RWPE2 (cell line): ENCODE measurements at regions not wholly inside any gene's neighbourhood (a gene's known extent, or its start where the extent isn't known, plus 50 kb on each side); places are given as distances from the start of the nearest gene placed in this dataset.
A peak's percentile ranks its signal among the peaks of the same experiment; 100 is the strongest.

Experiments used
- ATAC-seq: fragments of 200-7000 bp; cut with Tn5 transposase; 3 replicates; pipeline ENCODE4 v1.9.1; 2021; ENCODE audit warnings: low read depth
- DNase-seq: peaks from one replicate; pipeline ENCODE4 v3.0.0-alpha.2; 2020; ENCODE audit warnings: low spot score
- H3K27ac ChIP-seq: fragments of 450-650 bp; 2 replicates; pipeline ENCODE4 v1.5.1; 2017; ENCODE audit warnings: mild to moderate bottlenecking; ENCODE audit not compliant: poor library complexity, severe bottlenecking
- H3K27me3 ChIP-seq: fragments of 250-450 bp; sonication (Bioruptor Pico); 2 replicates; pipeline ENCODE4 v1.5.1; 2021; ENCODE audit warnings: mild to moderate bottlenecking, moderate library complexity; ENCODE audit not compliant: insufficient read depth, poor library complexity, severe bottlenecking
- H3K36me3 ChIP-seq: fragments of 250-450 bp; sonication (Bioruptor Pico); 2 replicates; pipeline ENCODE4 v1.5.1; 2020; ENCODE audit warnings: low read depth, mild to moderate bottlenecking, moderate library complexity
- H3K4me1 ChIP-seq: fragments of 250-450 bp; sonication (Bioruptor Pico); 2 replicates; pipeline ENCODE4 v1.5.1; 2021; ENCODE audit warnings: mild to moderate bottlenecking, moderate library complexity; ENCODE audit not compliant: insufficient read depth, poor library complexity, severe bottlenecking
- H3K4me3 ChIP-seq: fragments of 250-450 bp; sonication (Bioruptor Pico); 2 replicates; pipeline ENCODE4 v1.5.1; 2021; ENCODE audit warnings: mild to moderate bottlenecking, moderate library complexity; ENCODE audit not compliant: severe bottlenecking
- H3K9me3 ChIP-seq: fragments of 250-450 bp; sonication (Bioruptor Pico); 2 replicates; pipeline ENCODE4 v1.5.1; 2021; ENCODE audit warnings: mild to moderate bottlenecking, moderate library complexity; ENCODE audit not compliant: severe bottlenecking
- TF ChIP-seq, protein P1 (sequence below): fragments of 450-650 bp; IDR thresholded peaks from one replicate; pipeline ENCODE4 v1.5.1; 2017; ENCODE audit warnings: mild to moderate bottlenecking, moderate library complexity; ENCODE audit not compliant: poor library complexity, severe bottlenecking

DNA sequence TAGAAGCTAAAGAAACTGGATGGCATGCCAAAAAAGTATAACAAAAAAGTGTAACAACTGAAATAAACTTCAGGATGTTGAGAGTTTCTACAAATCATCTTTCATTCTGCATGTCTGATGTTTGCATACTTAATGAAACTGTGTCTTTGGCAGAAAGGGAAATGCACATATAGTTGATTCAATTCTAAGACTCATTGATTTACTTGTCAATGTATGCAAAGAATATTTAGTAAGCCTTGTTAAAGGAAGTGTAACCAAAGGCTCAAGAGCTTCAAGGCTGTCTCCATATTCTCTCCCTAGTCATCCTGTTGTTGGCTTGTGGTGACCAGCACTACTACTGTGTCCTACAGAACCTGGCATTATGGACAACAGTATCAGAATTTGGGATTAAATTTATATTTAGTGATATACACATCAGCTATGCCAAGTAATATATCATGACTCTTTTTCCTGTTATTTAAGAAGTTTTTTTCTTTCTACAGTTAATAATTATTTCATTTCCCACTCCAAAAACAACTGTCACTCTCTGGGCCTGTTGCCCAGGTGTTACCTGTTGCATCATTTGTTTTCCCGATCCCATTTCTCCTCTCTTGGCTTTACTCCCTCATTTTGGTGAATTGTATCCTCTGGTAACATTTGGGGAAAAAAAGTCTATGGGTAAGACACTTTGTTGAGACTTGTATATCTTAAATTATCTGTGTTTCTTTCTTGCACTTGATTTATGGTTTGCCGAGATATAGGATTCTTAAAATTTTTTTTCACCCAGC is 226.6 kb upstream of the BMPER start:
- H3K9me3 ChIP-seq: peaks cover 4% of the 10 kb centered on the region
- H3K4me1 ChIP-seq: peaks cover 13% of the 10 kb centered on the region
- TF ChIP-seq, protein P1, sequence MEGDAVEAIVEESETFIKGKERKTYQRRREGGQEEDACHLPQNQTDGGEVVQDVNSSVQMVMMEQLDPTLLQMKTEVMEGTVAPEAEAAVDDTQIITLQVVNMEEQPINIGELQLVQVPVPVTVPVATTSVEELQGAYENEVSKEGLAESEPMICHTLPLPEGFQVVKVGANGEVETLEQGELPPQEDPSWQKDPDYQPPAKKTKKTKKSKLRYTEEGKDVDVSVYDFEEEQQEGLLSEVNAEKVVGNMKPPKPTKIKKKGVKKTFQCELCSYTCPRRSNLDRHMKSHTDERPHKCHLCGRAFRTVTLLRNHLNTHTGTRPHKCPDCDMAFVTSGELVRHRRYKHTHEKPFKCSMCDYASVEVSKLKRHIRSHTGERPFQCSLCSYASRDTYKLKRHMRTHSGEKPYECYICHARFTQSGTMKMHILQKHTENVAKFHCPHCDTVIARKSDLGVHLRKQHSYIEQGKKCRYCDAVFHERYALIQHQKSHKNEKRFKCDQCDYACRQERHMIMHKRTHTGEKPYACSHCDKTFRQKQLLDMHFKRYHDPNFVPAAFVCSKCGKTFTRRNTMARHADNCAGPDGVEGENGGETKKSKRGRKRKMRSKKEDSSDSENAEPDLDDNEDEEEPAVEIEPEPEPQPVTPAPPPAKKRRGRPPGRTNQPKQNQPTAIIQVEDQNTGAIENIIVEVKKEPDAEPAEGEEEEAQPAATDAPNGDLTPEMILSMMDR: no peak
- no peaks in the 10 kb centered on the region for H3K36me3 ChIP-seq
- DNase-seq (no peak), ATAC-seq (no peak)
- no peaks in the 10 kb centered on the region for H3K27me3 ChIP-seq
- H3K4me3 ChIP-seq: no peak overlapping the region
- H3K27ac ChIP-seq: peak overlapping the region; percentile 68

DNA sequence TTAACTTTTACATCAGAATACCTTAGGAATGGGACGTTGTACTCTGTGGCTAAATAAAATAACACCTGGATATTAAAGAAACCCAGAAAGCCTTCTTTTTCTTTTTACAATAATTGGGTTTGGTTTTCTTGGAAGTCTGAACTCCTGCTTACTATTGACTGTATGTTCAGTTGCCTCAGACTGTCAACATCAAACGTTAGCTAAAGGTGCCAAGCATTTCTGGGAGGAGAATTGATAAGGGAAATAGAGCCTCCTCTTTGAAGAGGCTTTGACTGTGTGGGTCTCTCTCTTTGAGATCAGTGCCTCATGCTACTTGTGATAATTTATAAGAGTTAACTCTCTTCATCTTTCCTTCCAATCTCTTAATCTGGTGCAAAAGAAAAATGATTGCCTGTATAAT is 224.7 kb upstream of the BMPER start:
- Histone ChIP-seq H3K4me1 (peaks cover 13% of the 10 kb centered on the region), H3K27ac (no peak overlapping the region)
- TF ChIP-seq, protein P1: no peak

DNA sequence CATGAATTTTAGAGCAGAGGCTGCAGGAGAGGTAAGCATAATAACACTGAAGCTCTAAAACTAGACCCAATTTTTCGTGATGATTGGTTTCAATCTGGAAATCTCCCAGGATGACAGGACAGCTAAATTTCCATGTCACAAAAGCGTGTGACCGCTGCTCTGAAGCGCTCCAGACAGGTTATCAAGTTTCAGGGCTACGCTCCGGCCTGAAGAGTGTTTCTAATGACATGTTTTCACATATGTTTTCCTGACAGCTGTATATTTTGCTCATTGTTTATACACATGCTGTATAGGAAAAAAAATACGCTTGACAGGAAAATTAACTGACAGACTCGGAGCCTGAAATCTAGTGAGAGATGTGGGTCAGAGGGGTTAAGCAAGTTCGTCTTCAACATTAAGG is 219.8 kb upstream of the BMPER start:
- no peak overlapping the region for H3K4me3 ChIP-seq

More for the DNA sequence above, 224.7 kb upstream of the BMPER start:
- Histone ChIP-seq H3K36me3 (no peaks in the 10 kb centered on the region), H3K9me3 (peaks cover 4% of the 10 kb centered on the region), H3K4me3 (no peak overlapping the region), H3K27me3 (no peaks in the 10 kb centered on the region)
- no peak for DNase-seq
- ATAC-seq: no peak

GRCh38 chr7:33685981-33686683 is 219.2 kb upstream of the BMPER start:
- H3K4me3 ChIP-seq: no peak overlapping the region
- no peak overlapping the region for H3K27ac ChIP-seq
- TF ChIP-seq, protein P1: no peak
- no peaks in the 10 kb centered on the region for H3K27me3 ChIP-seq
- DNase-seq (no peak), ATAC-seq (no peak)
- no peaks in the 10 kb centered on the region for H3K9me3 ChIP-seq
- H3K36me3 ChIP-seq: no peaks in the 10 kb centered on the region
- H3K4me1 ChIP-seq: no peaks in the 10 kb centered on the region

More for the DNA sequence above, 219.8 kb upstream of the BMPER start:
- no peak overlapping the region for H3K27ac ChIP-seq
- TF ChIP-seq, protein P1: no peak
- no peak for ATAC-seq
- H3K36me3 ChIP-seq: no peaks in the 10 kb centered on the region
- H3K9me3 ChIP-seq: no peaks in the 10 kb centered on the region
- no peaks in the 10 kb centered on the region for H3K27me3 ChIP-seq
- DNase-seq: no peak
- no peaks in the 10 kb centered on the region for H3K4me1 ChIP-seq
